ENCODE measurements at regions not wholly inside any gene's neighbourhood (a gene's known extent, or its start where the extent isn't known, plus 50 kb on each side); places are given as distances from the start of the nearest gene placed in this dataset.

GRCh38 chr11:70548976-70549375 is 150.6 kb downstream of the CTTN start:
- CTCF ChIA-PET = interaction anchor here (0.6 kb wide), 1 partner anchor 24 kb away, joined by 3 read pairs; no protein-coding TSS in a partner anchor
- no peak for DNase-seq (ENCODE audit: extremely low spot score)
- TF ChIP-seq SUZ12 (IDR thresholded peaks at IDR 0.05) = no peak
- no peak for TF ChIP-seq HDGF (IDR thresholded peaks at IDR 0.05; ENCODE audit: borderline replicate concordance)
- TF ChIP-seq ZNF384 (IDR thresholded peaks at IDR 0.05) = no peak
- TF ChIP-seq FOXA1 (IDR thresholded peaks at IDR 0.05) = no peak
- POLR2A ChIA-PET = no interaction called here

- ChIA-PET CTCF (no interaction called here), POLR2A (no interaction called here)
- TF ChIP-seq SP1 (IDR thresholded peaks at IDR 0.05) (no peak), CTBP1 (IDR thresholded peaks at IDR 0.05; ENCODE audit: borderline replicate concordance) (no peak), FOXM1 (IDR thresholded peaks at IDR 0.05; ENCODE audit: borderline replicate concordance) (no peak), ARNT (IDR thresholded peaks at IDR 0.05) (no peak), SUZ12 (IDR thresholded peaks at IDR 0.05) (no peak), FOXA1 (IDR thresholded peaks at IDR 0.05) (no peak), BHLHE40 (IDR thresholded peaks at IDR 0.05; ENCODE audit: borderline replicate concordance) (no peak), TARDBP (IDR thresholded peaks at IDR 0.05) (no peak), ELF4 (IDR thresholded peaks at IDR 0.05) (no peak), HDGF (IDR thresholded peaks at IDR 0.05; ENCODE audit: borderline replicate concordance) (no peak), ZNF384 (IDR thresholded peaks at IDR 0.05) (no peak), LEF1 (IDR thresholded peaks at IDR 0.05; ENCODE audit: borderline replicate concordance) (no peak), FOXK2 (IDR thresholded peaks at IDR 0.05) (no peak), L3MBTL2 (conservative IDR thresholded peaks at IDR 0.05) (no peak), NFRKB (IDR thresholded peaks at IDR 0.05) (no peak)
- TF ChIP-seq, protein P1, sequence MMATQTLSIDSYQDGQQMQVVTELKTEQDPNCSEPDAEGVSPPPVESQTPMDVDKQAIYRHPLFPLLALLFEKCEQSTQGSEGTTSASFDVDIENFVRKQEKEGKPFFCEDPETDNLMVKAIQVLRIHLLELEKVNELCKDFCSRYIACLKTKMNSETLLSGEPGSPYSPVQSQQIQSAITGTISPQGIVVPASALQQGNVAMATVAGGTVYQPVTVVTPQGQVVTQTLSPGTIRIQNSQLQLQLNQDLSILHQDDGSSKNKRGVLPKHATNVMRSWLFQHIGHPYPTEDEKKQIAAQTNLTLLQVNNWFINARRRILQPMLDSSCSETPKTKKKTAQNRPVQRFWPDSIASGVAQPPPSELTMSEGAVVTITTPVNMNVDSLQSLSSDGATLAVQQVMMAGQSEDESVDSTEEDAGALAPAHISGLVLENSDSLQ (IDR thresholded peaks at IDR 0.05) = no peak
- no peak for DNase-seq (ENCODE audit: extremely low spot score)
These were observed 151.1 kb downstream of the CTTN start for GRCh38 chr11:70549386-70549785.

GRCh38 chr11:70549796-70550195 is 151.5 kb downstream of the CTTN start:
- CTCF ChIA-PET = no interaction called here
- no peak for DNase-seq (ENCODE audit: extremely low spot score)
- TF ChIP-seq FOXM1 (IDR thresholded peaks at IDR 0.05; ENCODE audit: borderline replicate concordance) (no peak), HDGF (IDR thresholded peaks at IDR 0.05; ENCODE audit: borderline replicate concordance) (no peak)
- POLR2A ChIA-PET = no interaction called here

GRCh38 chr11:70550456-70551195 is 152.3 kb downstream of the CTTN start:
- DNase-seq (ENCODE audit: extremely low spot score) = no peak
- ChIA-PET POLR2A (no interaction called here), CTCF (no interaction called here)
- TF ChIP-seq ELF4 (IDR thresholded peaks at IDR 0.05) (no peak), ZNF384 (IDR thresholded peaks at IDR 0.05) (no peak), TARDBP (IDR thresholded peaks at IDR 0.05) (no peak), FOXK2 (IDR thresholded peaks at IDR 0.05) (no peak), SP1 (IDR thresholded peaks at IDR 0.05) (no peak)

DNA sequence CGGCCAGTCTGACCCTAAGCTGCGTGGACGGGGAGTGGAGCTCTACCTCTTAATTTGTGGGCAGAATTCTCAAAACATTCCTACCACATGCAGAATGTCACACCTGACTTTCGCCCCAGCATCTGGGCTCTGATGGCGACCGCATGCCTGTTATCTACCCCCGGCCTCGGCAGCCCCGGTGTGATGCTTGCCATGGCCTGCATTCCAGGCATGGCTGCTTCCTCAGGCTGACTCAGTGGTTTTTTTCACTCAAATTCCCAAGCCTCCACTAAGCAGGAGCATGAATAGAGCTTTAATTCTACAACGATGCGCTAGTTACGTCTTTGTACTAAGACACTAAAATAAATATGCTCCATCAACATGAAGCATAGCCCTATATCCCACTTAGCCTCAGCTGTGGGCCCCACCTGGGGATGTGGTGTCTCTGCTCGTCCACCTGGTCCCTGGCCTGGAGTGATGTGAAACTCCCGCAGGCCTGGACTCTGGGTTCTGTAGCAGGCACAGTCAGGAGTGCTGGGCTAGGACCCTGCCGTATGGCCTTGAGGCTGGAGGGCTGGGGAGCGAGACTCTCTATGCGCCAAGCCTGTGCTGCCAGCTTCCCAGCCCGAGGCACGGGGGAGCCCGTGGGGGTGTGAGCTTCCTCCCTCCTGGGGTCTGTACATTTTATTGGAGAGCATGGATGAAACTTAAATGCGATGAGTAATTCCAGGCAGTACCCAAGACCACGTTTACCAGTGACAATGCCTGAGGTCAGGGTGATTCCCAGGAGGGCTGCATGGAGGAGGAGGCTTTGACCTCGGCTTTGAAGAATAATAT is 153.2 kb downstream of the CTTN start:
- POLR2A ChIA-PET = no interaction called here
- no peak for DNase-seq (ENCODE audit: extremely low spot score)
- CTCF ChIA-PET = no interaction called here
- TF ChIP-seq FOXK2 (IDR thresholded peaks at IDR 0.05) (no peak), HDGF (IDR thresholded peaks at IDR 0.05; ENCODE audit: borderline replicate concordance) (no peak), SUZ12 (IDR thresholded peaks at IDR 0.05) (no peak), BHLHE40 (IDR thresholded peaks at IDR 0.05; ENCODE audit: borderline replicate concordance) (no peak), CTBP1 (IDR thresholded peaks at IDR 0.05; ENCODE audit: borderline replicate concordance) (no peak), L3MBTL2 (conservative IDR thresholded peaks at IDR 0.05) (no peak), FOXA1 (IDR thresholded peaks at IDR 0.05) (no peak), LEF1 (IDR thresholded peaks at IDR 0.05; ENCODE audit: borderline replicate concordance) (no peak), TARDBP (IDR thresholded peaks at IDR 0.05) (no peak), NFRKB (IDR thresholded peaks at IDR 0.05) (no peak), ELF4 (IDR thresholded peaks at IDR 0.05) (no peak), SP1 (IDR thresholded peaks at IDR 0.05) (no peak), FOXM1 (IDR thresholded peaks at IDR 0.05; ENCODE audit: borderline replicate concordance) (no peak), ZNF384 (IDR thresholded peaks at IDR 0.05) (no peak), ARNT (IDR thresholded peaks at IDR 0.05) (no peak)
- TF ChIP-seq, protein P1 (IDR thresholded peaks at IDR 0.05) = no peak

DNA sequence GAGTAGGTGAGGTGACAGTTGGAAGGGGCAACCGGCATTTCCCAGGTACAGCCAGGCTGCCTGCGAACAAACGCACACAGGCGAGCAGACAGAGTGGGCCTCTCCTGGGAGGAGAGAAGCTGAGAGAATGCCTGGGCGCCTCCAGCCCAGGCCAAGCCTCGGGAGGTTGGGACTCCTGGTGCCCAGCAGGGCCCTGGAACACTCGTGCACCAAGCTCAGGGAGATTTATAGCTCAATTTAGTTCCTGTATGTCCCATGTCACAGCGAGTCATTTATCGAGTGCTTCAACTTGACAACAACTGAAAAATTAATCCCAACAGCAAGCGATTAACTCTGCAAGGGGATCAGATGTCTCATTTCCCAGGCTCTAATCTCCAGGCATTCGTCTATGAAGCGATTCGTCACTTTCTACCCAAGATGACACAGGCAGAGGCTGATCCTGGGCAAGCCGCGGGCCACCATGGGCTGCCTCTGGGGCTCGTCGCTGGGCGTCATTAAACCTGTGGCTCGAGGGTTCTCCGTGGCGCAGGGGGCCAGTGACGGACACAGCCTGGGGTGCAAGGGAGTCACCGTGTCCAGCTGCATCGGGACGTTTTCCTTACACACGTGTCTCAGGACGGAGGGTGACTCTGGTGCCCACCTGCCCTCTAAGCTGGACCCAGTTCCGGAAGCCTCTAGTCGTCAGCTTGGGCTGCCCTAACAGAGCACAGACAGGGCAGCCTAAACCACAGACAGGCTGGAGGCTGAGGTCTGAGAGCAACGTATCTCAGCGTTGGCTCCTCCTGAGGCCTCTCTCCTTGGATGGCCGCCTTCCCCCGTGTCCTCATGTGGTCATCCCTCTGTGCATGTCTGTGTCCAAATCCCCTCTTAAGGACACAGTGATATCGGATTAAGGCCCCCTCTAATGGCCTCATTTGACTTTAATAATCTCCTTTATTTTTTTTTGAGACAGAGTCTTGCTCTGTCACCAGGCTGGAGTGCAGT is 154.1 kb downstream of the CTTN start:
- POLR2A ChIA-PET = no interaction called here
- TF ChIP-seq HDGF (IDR thresholded peaks at IDR 0.05; ENCODE audit: borderline replicate concordance) (no peak), FOXA1 (IDR thresholded peaks at IDR 0.05) (no peak)
- CTCF ChIA-PET = no interaction called here

More for the DNA sequence above, 154.1 kb downstream of the CTTN start:
- DNase-seq (ENCODE audit: extremely low spot score) = no peak

All from HEK293T (cell line).